WTC11 (cell line): ENCODE measurements at regions not wholly inside any gene's neighbourhood (a gene's known extent, or its start where the extent isn't known, plus 50 kb on each side); places are given as distances from the start of the nearest gene placed in this dataset.

ENCODE experiments used
- ATAC-seq: fragments of 200-7000 bp; cut with Tn5 transposase; 2 replicates; pipeline ENCODE4 v1.10.0; 2021; ENCODE audit warnings: mild to moderate bottlenecking, moderate library complexity
- CTCF ChIA-PET: fragments of 300-600 bp; sonication (Branson Sonifier 250); formaldehyde crosslinking; loops from one replicate; lab custom pipeline; 2021; ENCODE audit warnings: antibody characterized with exemption; lab: Charles Lee
- POLR2A ChIA-PET: fragments of 350-600 bp; sonication (Branson Sonifier 250); formaldehyde crosslinking; loops from one replicate; lab custom pipeline; 2021; ENCODE audit warnings: antibody characterized with exemption; lab: Charles Lee
- DNase-seq: peaks from one replicate; pipeline ENCODE4 v3.0.0; 2021; ENCODE audit warnings: low spot score
- H3K27ac Mint-ChIP-seq: 2 replicates; pipeline ENCODE4 v1.8.0; 2021; ENCODE audit warnings: mixed read lengths
- H3K27me3 Mint-ChIP-seq: 2 replicates; pipeline ENCODE4 v1.8.0; 2021; ENCODE audit warnings: low read depth, mild to moderate bottlenecking, moderate library complexity, mixed read lengths
- H3K36me3 Mint-ChIP-seq: 2 replicates; pipeline ENCODE4 v1.8.0; 2021; ENCODE audit warnings: mixed read lengths
- H3K4me1 Mint-ChIP-seq: 2 replicates; pipeline ENCODE4 v1.8.0; 2022; ENCODE audit warnings: mixed read lengths
- H3K4me3 Mint-ChIP-seq: 2 replicates; pipeline ENCODE4 v1.8.0; 2021; ENCODE audit warnings: mild to moderate bottlenecking, moderate library complexity, mixed read lengths
- H3K9me3 Mint-ChIP-seq: 2 replicates; pipeline ENCODE4 v1.8.0; 2021; ENCODE audit warnings: mixed read lengths
- CREM ChIP-seq: sonication (generic); formaldehyde crosslinking; IDR thresholded peaks from 2 replicates; pipeline ENCODE4 v1.8.1; 2022; ENCODE audit warnings: mild to moderate bottlenecking, missing genetic modification reagents, moderate library complexity
- ESRRA ChIP-seq: sonication (generic); formaldehyde crosslinking; IDR thresholded peaks from 2 replicates; pipeline ENCODE4 v1.8.1; 2022; ENCODE audit warnings: mild to moderate bottlenecking, missing genetic modification reagents, borderline replicate concordance
- GTF2I ChIP-seq: fragments of 250-450 bp; sonication (Bioruptor Pico); conservative IDR thresholded peaks from 2 replicates; pipeline ENCODE4 v1.4.0; 2021; ENCODE audit warnings: mild to moderate bottlenecking
- NR1H2 ChIP-seq: sonication (generic); formaldehyde crosslinking; IDR thresholded peaks from 2 replicates; pipeline ENCODE4 v1.9.0; 2021; ENCODE audit warnings: mild to moderate bottlenecking, moderate library complexity, missing genetic modification reagents
- NR2C2 ChIP-seq: sonication (generic); formaldehyde crosslinking; IDR thresholded peaks from 2 replicates; pipeline ENCODE4 v1.8.0; 2022; ENCODE audit warnings: mild to moderate bottlenecking, missing genetic modification reagents
- RORB ChIP-seq: fragments of 250-450 bp; sonication (Bioruptor Pico); IDR thresholded peaks from 2 replicates; pipeline ENCODE4 v1.9.0; 2021; ENCODE audit warnings: mild to moderate bottlenecking
- SMAD3 ChIP-seq: sonication (generic); formaldehyde crosslinking; IDR thresholded peaks from 2 replicates; pipeline ENCODE4 v1.8.0; 2022; ENCODE audit warnings: missing genetic modification reagents, mild to moderate bottlenecking, borderline replicate concordance
- TEAD4 ChIP-seq: sonication (generic); formaldehyde crosslinking; IDR thresholded peaks from 2 replicates; pipeline ENCODE4 v1.8.0; 2022; ENCODE audit warnings: mild to moderate bottlenecking, missing genetic modification reagents
- ZNF232 ChIP-seq: sonication (generic); formaldehyde crosslinking; IDR thresholded peaks from 2 replicates; pipeline ENCODE4 v1.8.0; 2022; ENCODE audit warnings: mild to moderate bottlenecking, missing genetic modification reagents
- ZNF317 ChIP-seq: sonication (generic); formaldehyde crosslinking; IDR thresholded peaks from 2 replicates; pipeline ENCODE4 v1.8.1; 2023; ENCODE audit warnings: low read depth, mild to moderate bottlenecking, moderate library complexity, missing genetic modification reagents, borderline replicate concordance
- ZNF423 ChIP-seq: fragments of 250-450 bp; sonication (Bioruptor Pico); IDR thresholded peaks from 2 replicates; pipeline ENCODE4 v2.1.2; 2022; ENCODE audit warnings: mild to moderate bottlenecking, moderate library complexity
- TF ChIP-seq, protein P1 (sequence below): sonication (generic); formaldehyde crosslinking; IDR thresholded peaks from 2 replicates; pipeline ENCODE4 v1.8.1; 2022; ENCODE audit warnings: mild to moderate bottlenecking, missing genetic modification reagents, moderate library complexity, borderline replicate concordance
- TF ChIP-seq, protein P2 (sequence below): sonication (generic); formaldehyde crosslinking; IDR thresholded peaks from 2 replicates; pipeline ENCODE4 v1.8.1; 2023; ENCODE audit warnings: mild to moderate bottlenecking, missing genetic modification reagents, moderate library complexity
- TF ChIP-seq, protein P3 (sequence below): sonication (generic); formaldehyde crosslinking; IDR thresholded peaks from 2 replicates; pipeline ENCODE4 v1.8.0; 2023; ENCODE audit warnings: mild to moderate bottlenecking, missing genetic modification reagents
- TF ChIP-seq, protein P4 (sequence below): fragments of 250-450 bp; sonication (Bioruptor Pico); IDR thresholded peaks from 2 replicates; pipeline ENCODE4 v1.9.0; 2021; ENCODE audit warnings: moderate library complexity, mild to moderate bottlenecking, inconsistent platforms, borderline replicate concordance
- TF ChIP-seq, protein P5 (sequence below): fragments of 250-450 bp; sonication (Bioruptor Pico); conservative IDR thresholded peaks from 2 replicates; pipeline ENCODE4 v1.9.0; 2021; ENCODE audit warnings: mild to moderate bottlenecking
- TF ChIP-seq, protein P6 (sequence below): fragments of 250-450 bp; sonication (Bioruptor Pico); IDR thresholded peaks from 2 replicates; pipeline ENCODE4 v1.9.0; 2021; ENCODE audit warnings: mild to moderate bottlenecking
- TF ChIP-seq, protein P7 (sequence below): fragments of 250-450 bp; sonication (Bioruptor Pico); IDR thresholded peaks from 2 replicates; pipeline ENCODE4 v1.9.0; 2021; ENCODE audit warnings: mild to moderate bottlenecking, borderline replicate concordance
- TF ChIP-seq, protein P8 (sequence below): sonication (generic); formaldehyde crosslinking; IDR thresholded peaks from 2 replicates; pipeline ENCODE4 v1.8.1; 2022; ENCODE audit warnings: low read depth, mild to moderate bottlenecking, moderate library complexity, missing genetic modification reagents, borderline replicate concordance

DNA sequence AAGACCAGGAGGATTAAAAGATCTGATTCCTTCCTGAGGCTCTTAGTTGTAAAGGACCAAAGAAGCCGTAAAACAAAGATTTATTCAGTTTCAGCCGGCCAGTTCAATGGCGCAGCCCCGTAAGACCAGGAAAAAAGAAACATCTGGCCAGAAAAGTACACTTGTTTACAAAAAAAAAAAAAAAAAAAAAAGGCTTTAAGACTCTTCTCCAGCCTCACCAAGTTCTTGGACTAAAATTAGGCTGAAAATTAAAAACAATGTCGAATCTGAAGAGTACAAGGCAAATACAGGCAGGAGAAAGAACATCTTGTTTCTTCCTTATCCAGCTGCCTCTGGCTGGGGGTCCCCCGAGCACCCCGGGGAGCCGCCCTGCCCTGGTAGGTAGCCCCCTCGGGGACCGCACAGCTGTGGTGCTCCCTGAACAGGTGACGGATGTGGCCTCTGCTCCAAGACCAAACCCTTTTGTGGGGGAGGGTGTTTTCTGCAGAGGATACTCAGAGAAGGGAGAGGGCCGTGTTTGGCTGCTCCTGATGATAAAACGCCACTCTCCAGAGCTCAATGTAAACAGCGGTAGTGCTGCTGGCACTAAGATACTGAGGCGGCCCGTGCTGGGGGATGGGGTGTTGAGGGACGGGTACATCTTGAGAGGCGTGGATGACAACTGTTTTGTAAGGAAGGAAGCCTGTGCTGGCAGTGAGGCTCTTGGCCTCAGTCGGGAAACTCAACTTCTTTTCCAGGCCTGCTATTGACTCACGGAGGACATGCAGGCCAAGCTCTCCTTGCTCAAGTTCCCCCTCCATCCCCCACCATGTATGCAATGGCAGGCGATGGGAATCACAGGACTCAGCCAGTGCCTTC lies 201.0 kb upstream of the DIO3 start:
- H3K27ac Mint-ChIP-seq: no peak overlapping the region

DNA sequence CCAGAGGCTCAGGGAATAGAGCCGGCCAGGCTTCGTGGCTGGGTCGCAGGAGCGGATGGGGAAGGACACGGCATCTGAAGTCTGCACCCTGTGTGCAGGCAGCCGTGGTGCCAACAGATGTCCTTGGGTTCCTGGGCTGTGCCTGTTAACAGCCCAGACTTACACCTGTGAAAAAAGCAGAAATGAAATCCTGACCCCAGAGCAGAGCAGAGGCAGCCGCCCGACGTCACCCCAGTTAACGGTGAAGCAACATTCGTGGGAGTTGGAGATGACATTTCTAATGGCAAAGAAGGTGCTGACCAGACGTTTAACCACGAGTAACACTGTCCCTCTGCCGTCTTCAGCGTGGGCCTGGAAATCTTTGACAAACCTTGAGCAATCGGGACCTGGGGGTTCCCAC lies 200.3 kb upstream of the DIO3 start:
- Mint-ChIP-seq H3K36me3 (no peaks in the 10 kb centered on the region), H3K27me3 (peaks cover 2% of the 10 kb centered on the region; the same call in 1 of the 2 replicates)

More for the DNA sequence above, 201.0 kb upstream of the DIO3 start:
- H3K4me1 Mint-ChIP-seq: peaks cover 6% of the 10 kb centered on the region; the same call in 1 of the 2 replicates
- ChIA-PET POLR2A (interaction anchor here (0.5 kb wide), 1 partner anchor 24 kb away, joined by 3 read pairs; no protein-coding TSS in a partner anchor), CTCF (no interaction called here)
- TF ChIP-seq, protein P1, sequence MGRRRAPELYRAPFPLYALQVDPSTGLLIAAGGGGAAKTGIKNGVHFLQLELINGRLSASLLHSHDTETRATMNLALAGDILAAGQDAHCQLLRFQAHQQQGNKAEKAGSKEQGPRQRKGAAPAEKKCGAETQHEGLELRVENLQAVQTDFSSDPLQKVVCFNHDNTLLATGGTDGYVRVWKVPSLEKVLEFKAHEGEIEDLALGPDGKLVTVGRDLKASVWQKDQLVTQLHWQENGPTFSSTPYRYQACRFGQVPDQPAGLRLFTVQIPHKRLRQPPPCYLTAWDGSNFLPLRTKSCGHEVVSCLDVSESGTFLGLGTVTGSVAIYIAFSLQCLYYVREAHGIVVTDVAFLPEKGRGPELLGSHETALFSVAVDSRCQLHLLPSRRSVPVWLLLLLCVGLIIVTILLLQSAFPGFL (CRISPR knock-in tag): no peak
- TF ChIP-seq TEAD4 (CRISPR knock-in tag): no peak
- TF ChIP-seq, protein P2, sequence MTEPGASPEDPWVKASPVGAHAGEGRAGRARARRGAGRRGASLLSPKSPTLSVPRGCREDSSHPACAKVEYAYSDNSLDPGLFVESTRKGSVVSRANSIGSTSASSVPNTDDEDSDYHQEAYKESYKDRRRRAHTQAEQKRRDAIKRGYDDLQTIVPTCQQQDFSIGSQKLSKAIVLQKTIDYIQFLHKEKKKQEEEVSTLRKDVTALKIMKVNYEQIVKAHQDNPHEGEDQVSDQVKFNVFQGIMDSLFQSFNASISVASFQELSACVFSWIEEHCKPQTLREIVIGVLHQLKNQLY (CRISPR knock-in tag): no peak
- peaks cover 2% of the 10 kb centered on the region; the same call in 1 of the 2 replicates for H3K27me3 Mint-ChIP-seq
- no peak for DNase-seq
- no peak overlapping the region for H3K4me3 Mint-ChIP-seq
- peaks cover 12% of the 10 kb centered on the region for H3K9me3 Mint-ChIP-seq
- ATAC-seq: no peak
- no peaks in the 10 kb centered on the region; the same call in 1 of the 2 replicates for H3K36me3 Mint-ChIP-seq

More for the DNA sequence above, 200.3 kb upstream of the DIO3 start:
- Mint-ChIP-seq H3K27ac (no peak overlapping the region), H3K9me3 (peaks cover 6% of the 10 kb centered on the region), H3K4me3 (no peak overlapping the region), H3K4me1 (peaks cover 6% of the 10 kb centered on the region; the same call in 1 of the 2 replicates)
- ATAC-seq (no peak), DNase-seq (no peak)
- ChIA-PET CTCF (no interaction called here), POLR2A (no interaction called here)
- TF ChIP-seq, protein P3, sequence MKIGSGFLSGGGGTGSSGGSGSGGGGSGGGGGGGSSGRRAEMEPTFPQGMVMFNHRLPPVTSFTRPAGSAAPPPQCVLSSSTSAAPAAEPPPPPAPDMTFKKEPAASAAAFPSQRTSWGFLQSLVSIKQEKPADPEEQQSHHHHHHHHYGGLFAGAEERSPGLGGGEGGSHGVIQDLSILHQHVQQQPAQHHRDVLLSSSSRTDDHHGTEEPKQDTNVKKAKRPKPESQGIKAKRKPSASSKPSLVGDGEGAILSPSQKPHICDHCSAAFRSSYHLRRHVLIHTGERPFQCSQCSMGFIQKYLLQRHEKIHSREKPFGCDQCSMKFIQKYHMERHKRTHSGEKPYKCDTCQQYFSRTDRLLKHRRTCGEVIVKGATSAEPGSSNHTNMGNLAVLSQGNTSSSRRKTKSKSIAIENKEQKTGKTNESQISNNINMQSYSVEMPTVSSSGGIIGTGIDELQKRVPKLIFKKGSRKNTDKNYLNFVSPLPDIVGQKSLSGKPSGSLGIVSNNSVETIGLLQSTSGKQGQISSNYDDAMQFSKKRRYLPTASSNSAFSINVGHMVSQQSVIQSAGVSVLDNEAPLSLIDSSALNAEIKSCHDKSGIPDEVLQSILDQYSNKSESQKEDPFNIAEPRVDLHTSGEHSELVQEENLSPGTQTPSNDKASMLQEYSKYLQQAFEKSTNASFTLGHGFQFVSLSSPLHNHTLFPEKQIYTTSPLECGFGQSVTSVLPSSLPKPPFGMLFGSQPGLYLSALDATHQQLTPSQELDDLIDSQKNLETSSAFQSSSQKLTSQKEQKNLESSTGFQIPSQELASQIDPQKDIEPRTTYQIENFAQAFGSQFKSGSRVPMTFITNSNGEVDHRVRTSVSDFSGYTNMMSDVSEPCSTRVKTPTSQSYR (CRISPR knock-in tag): no peak
- TF ChIP-seq NR2C2 (CRISPR knock-in tag) (no peak), ZNF423 (CRISPR knock-in tag) (no peak), RORB (CRISPR knock-in tag) (no peak), ESRRA (no peak), CREM (no peak), SMAD3 (no peak), ZNF232 (CRISPR knock-in tag) (no peak), TEAD4 (CRISPR knock-in tag) (no peak), NR1H2 (CRISPR knock-in tag) (no peak), GTF2I (CRISPR knock-in tag) (no peak), ZNF317 (no peak)
- TF ChIP-seq, protein P4, sequence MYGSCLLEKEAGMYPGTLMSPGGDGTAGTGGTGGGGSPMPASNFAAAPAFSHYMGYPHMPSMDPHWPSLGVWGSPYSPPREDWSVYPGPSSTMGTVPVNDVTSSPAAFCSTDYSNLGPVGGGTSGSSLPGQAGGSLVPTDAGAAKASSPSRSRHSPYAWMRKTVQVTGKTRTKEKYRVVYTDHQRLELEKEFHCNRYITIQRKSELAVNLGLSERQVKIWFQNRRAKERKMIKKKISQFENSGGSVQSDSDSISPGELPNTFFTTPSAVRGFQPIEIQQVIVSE: no peak
- TF ChIP-seq, protein P5, sequence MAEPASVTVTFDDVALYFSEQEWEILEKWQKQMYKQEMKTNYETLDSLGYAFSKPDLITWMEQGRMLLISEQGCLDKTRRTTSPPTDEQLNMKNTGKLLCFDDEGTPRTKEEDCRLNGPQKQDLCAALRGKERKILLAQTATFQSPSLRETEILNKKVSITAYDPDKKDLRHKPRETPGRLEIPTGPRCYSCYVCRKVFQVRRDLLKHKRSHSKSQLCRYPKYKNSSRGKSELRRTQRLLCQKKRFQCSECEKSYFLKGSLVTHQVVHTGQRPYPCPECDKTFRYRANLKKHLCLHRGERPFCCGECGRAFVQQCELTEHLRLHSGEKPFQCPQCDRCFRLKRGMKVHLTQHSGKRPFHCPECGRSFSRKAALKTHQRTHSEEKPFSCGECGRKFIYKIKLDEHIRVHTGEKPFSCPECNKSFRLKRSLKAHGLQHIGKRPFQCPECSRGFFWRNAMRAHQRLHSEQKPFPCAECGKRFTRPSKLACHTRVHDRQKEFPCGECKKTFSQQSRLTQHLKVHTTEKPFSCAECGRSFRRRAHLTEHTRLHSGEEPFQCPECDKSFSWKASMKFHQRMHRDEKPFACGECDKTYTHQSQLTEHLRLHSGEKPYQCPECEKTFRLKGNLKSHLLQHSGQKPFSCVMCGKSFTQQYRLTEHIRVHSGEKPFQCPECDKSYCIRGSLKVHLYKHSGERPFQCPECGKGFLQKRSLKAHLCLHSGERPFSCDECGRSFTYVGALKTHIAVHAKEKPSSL (CRISPR knock-in tag): no peak
- TF ChIP-seq, protein P6, sequence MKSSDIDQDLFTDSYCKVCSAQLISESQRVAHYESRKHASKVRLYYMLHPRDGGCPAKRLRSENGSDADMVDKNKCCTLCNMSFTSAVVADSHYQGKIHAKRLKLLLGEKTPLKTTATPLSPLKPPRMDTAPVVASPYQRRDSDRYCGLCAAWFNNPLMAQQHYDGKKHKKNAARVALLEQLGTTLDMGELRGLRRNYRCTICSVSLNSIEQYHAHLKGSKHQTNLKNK (CRISPR knock-in tag): no peak
- TF ChIP-seq, protein P7, sequence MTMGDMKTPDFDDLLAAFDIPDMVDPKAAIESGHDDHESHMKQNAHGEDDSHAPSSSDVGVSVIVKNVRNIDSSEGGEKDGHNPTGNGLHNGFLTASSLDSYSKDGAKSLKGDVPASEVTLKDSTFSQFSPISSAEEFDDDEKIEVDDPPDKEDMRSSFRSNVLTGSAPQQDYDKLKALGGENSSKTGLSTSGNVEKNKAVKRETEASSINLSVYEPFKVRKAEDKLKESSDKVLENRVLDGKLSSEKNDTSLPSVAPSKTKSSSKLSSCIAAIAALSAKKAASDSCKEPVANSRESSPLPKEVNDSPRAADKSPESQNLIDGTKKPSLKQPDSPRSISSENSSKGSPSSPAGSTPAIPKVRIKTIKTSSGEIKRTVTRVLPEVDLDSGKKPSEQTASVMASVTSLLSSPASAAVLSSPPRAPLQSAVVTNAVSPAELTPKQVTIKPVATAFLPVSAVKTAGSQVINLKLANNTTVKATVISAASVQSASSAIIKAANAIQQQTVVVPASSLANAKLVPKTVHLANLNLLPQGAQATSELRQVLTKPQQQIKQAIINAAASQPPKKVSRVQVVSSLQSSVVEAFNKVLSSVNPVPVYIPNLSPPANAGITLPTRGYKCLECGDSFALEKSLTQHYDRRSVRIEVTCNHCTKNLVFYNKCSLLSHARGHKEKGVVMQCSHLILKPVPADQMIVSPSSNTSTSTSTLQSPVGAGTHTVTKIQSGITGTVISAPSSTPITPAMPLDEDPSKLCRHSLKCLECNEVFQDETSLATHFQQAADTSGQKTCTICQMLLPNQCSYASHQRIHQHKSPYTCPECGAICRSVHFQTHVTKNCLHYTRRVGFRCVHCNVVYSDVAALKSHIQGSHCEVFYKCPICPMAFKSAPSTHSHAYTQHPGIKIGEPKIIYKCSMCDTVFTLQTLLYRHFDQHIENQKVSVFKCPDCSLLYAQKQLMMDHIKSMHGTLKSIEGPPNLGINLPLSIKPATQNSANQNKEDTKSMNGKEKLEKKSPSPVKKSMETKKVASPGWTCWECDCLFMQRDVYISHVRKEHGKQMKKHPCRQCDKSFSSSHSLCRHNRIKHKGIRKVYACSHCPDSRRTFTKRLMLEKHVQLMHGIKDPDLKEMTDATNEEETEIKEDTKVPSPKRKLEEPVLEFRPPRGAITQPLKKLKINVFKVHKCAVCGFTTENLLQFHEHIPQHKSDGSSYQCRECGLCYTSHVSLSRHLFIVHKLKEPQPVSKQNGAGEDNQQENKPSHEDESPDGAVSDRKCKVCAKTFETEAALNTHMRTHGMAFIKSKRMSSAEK (CRISPR knock-in tag): no peak
- TF ChIP-seq, protein P8, sequence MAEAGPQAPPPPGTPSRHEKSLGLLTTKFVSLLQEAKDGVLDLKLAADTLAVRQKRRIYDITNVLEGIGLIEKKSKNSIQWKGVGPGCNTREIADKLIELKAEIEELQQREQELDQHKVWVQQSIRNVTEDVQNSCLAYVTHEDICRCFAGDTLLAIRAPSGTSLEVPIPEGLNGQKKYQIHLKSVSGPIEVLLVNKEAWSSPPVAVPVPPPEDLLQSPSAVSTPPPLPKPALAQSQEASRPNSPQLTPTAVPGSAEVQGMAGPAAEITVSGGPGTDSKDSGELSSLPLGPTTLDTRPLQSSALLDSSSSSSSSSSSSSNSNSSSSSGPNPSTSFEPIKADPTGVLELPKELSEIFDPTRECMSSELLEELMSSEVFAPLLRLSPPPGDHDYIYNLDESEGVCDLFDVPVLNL (CRISPR knock-in tag): no peak
